Neutrophil (primary cell): ENCODE measurements at regions not wholly inside any gene's neighbourhood (a gene's known extent, or its start where the extent isn't known, plus 50 kb on each side); places are given as distances from the start of the nearest gene placed in this dataset.

Experiments
- H3K27ac ChIP-seq: fragments of 200-600 bp; sonication (generic); 2 replicates; pipeline ENCODE4 v1.5.1; 2016; ENCODE audit warnings: mild to moderate bottlenecking, moderate library complexity
- H3K27me3 ChIP-seq: fragments of 200-600 bp; sonication (generic); 2 replicates; pipeline ENCODE4 v1.6.0; 2016; ENCODE audit warnings: mild to moderate bottlenecking
- H3K36me3 ChIP-seq: fragments of 200-600 bp; sonication (generic); 2 replicates; pipeline ENCODE4 v1.5.1; 2017
- H3K4me1 ChIP-seq, 2 experiments: fragments of 200-600 bp in 1 of 2; sonication (generic) in 1 of 2; 1 replicate in 1 of 2; 2 replicates in 1 of 2; pipeline versions ENCODE4 v1.5.1 to v1.6.1; 2013 to 2016; ENCODE audit warnings: low read depth in 1 of 2, low read length in 1 of 2, mild to moderate bottlenecking in 1 of 2, moderate library complexity in 1 of 2; ENCODE audit not compliant: control insufficient read depth in 1 of 2, insufficient read depth in 1 of 2
- H3K4me3 ChIP-seq, 2 experiments: fragments of 200-600 bp in 1 of 2; sonication (generic) in 1 of 2; 1 replicate in 1 of 2; 2 replicates in 1 of 2; pipeline ENCODE4 v1.5.1; 2013 to 2016; ENCODE audit warnings: low read depth in 1 of 2, low read length in 1 of 2, mild to moderate bottlenecking in 1 of 2, moderate library complexity in 1 of 2
- H3K9me3 ChIP-seq: fragments of 200-600 bp; sonication (generic); 2 replicates; pipeline ENCODE4 v1.5.1; 2016
- TF ChIP-seq, protein P1 (sequence below): fragments of 200-600 bp; sonication (generic); IDR thresholded peaks from 2 replicates; pipeline ENCODE4 v1.5.1; 2016; ENCODE audit warnings: antibody characterized with exemption

GRCh38 chr15:96182736-96183513 lies 147.6 kb upstream of the NR2F2 start:
- Histone ChIP-seq H3K4me3 (no peak overlapping the region), H3K36me3 (no peaks in the 10 kb centered on the region), H3K9me3 (no peaks in the 10 kb centered on the region), H3K27ac (no peak overlapping the region), H3K27me3 (no peaks in the 10 kb centered on the region), H3K4me1 (no peaks in the 10 kb centered on the region)
- TF ChIP-seq, protein P1, sequence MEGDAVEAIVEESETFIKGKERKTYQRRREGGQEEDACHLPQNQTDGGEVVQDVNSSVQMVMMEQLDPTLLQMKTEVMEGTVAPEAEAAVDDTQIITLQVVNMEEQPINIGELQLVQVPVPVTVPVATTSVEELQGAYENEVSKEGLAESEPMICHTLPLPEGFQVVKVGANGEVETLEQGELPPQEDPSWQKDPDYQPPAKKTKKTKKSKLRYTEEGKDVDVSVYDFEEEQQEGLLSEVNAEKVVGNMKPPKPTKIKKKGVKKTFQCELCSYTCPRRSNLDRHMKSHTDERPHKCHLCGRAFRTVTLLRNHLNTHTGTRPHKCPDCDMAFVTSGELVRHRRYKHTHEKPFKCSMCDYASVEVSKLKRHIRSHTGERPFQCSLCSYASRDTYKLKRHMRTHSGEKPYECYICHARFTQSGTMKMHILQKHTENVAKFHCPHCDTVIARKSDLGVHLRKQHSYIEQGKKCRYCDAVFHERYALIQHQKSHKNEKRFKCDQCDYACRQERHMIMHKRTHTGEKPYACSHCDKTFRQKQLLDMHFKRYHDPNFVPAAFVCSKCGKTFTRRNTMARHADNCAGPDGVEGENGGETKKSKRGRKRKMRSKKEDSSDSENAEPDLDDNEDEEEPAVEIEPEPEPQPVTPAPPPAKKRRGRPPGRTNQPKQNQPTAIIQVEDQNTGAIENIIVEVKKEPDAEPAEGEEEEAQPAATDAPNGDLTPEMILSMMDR = no peak

- TF ChIP-seq, protein P1 = no peak
- no peak overlapping the region for H3K4me3 ChIP-seq
Measured at GRCh38 chr15:96183514-96183850, 147.0 kb upstream of the NR2F2 start.

DNA sequence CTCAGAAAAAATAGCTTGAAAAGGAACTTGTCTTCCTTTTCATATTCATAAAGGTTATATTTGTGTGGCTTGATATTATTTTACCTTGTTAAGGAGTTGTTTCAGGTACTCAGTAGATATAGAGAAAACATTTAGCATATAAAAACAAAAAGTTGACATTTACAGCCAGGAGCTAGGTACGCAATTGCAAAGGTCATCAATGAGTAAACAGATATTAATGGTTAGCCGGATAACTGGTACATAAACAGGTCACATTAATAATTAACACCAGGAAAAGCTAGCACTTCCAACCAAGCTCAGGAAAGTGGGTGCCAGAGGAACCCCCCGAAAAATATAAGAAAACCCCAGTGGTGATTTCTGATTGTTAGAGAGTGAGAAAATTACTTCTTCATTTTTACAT lies 146.6 kb upstream of the NR2F2 start:
- Histone ChIP-seq H3K4me1 (no peaks in the 10 kb centered on the region), H3K4me3 (no peak overlapping the region), H3K27ac (no peak overlapping the region)

More at GRCh38 chr15:96183514-96183850, 147.0 kb upstream of the NR2F2 start:
- Histone ChIP-seq H3K27ac (no peak overlapping the region), H3K9me3 (no peaks in the 10 kb centered on the region), H3K36me3 (no peaks in the 10 kb centered on the region), H3K4me1 (no peaks in the 10 kb centered on the region), H3K27me3 (no peaks in the 10 kb centered on the region)

DNA sequence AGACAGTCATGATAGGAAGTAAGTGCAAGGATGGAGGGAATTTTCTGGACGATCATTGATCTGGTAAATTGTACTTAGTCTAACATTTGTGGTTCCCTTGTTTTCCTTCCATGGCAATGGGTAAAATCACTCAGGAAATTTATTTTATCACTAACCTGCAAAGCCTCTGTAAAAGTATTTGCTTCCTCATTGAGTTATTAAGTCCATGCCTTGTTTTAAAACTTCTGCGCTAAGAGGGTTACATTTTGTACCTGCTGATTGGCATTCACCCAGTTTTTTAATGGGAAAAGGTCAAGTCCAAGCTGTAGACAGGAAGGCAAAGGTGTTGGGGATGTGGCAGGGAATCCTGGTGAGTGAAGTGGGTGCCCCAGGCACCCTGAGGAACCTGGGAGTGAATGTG lies 146.2 kb upstream of the NR2F2 start:
- Histone ChIP-seq H3K27me3 (no peaks in the 10 kb centered on the region), H3K36me3 (no peaks in the 10 kb centered on the region), H3K9me3 (no peaks in the 10 kb centered on the region), H3K4me3 (no peak overlapping the region), H3K4me1 (no peaks in the 10 kb centered on the region), H3K27ac (no peak overlapping the region)
- TF ChIP-seq, protein P1 = no peak

More for the DNA sequence above, 146.6 kb upstream of the NR2F2 start:
- H3K36me3 ChIP-seq = no peaks in the 10 kb centered on the region
- no peaks in the 10 kb centered on the region for H3K9me3 ChIP-seq
- H3K27me3 ChIP-seq = no peaks in the 10 kb centered on the region
- TF ChIP-seq, protein P1 = no peak

DNA sequence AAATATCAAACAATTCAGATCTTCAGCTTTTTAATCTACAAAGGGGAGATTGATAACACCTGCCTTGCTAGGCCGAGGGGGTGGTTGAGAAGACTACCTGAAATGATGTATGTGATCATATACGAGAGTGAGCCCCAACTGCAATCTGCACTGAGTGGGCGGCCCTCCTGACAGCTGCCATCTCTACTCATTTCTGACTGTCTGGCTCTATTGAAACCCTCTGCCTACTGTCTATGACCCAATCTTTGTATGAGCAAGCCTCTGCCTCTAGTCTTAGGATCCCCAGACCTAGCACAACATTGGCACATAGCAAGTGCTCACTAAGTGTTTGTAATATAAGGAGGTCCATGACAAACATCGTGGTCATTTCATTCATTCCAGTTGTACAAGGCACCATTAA lies 144.4 kb upstream of the NR2F2 start:
- Histone ChIP-seq H3K36me3 (no peaks in the 10 kb centered on the region), H3K27me3 (no peaks in the 10 kb centered on the region), H3K27ac (no peak overlapping the region), H3K4me1 (no peaks in the 10 kb centered on the region), H3K9me3 (no peaks in the 10 kb centered on the region), H3K4me3 (no peak overlapping the region)
- TF ChIP-seq, protein P1 = no peak
